GM21529 (cell line): ENCODE measurements at regions not wholly inside any gene's neighbourhood (a gene's known extent, or its start where the extent isn't known, plus 50 kb on each side); places are given as distances from the start of the nearest gene placed in this dataset.

ENCODE experiments used
- ATAC-seq: cut with Tn5 transposase; IDR thresholded peaks from one replicate; pipeline ENCODE4 v1.9.1; 2021; ENCODE audit not compliant: unreplicated experiment

GRCh38 chr21:41671859-41672542 lies 94.9 kb downstream of the RIPK4 start:
- ATAC-seq = no peak

GRCh38 chr21:41671212-41671762 lies 95.6 kb downstream of the RIPK4 start:
- ATAC-seq = no peak

GRCh38 chr21:41670056-41670805 lies 96.6 kb downstream of the RIPK4 start:
- no peak for ATAC-seq

- ATAC-seq = no peak
These were observed 97.4 kb downstream of the RIPK4 start for GRCh38 chr21:41669533-41669830.

GRCh38 chr21:41668686-41669532 lies 97.9 kb downstream of the RIPK4 start:
- no peak for ATAC-seq

GRCh38 chr21:41668051-41668541 lies 98.8 kb downstream of the RIPK4 start:
- ATAC-seq = no peak

GRCh38 chr21:41667136-41667535 lies 99.7 kb downstream of the RIPK4 start:
- no peak for ATAC-seq

GRCh38 chr21:41666641-41667081 lies 100.2 kb downstream of the RIPK4 start:
- ATAC-seq = no peak

GRCh38 chr21:41665766-41666595 lies 100.9 kb downstream of the RIPK4 start:
- no peak for ATAC-seq

GRCh38 chr21:41664881-41665765 lies 101.7 kb downstream of the RIPK4 start:
- no peak for ATAC-seq

GRCh38 chr21:41663805-41664788 lies 102.8 kb downstream of the RIPK4 start:
- ATAC-seq = no peak

GRCh38 chr21:41662761-41663160 lies 104.1 kb downstream of the RIPK4 start:
- no peak for ATAC-seq

- ATAC-seq = no peak
These were observed 104.7 kb downstream of the RIPK4 start for GRCh38 chr21:41662161-41662560.

GRCh38 chr21:41660748-41661147 lies 106.1 kb downstream of the RIPK4 start:
- no peak for ATAC-seq

- ATAC-seq = no peak
These were observed 106.9 kb downstream of the RIPK4 start for GRCh38 chr21:41659791-41660560.

GRCh38 chr21:41656946-41657525 lies 109.8 kb downstream of the RIPK4 start:
- ATAC-seq = no peak

- no peak for ATAC-seq
These were observed 111.6 kb downstream of the RIPK4 start for GRCh38 chr21:41655259-41655658.
